GM23338 (cell line): ENCODE measurements at regions not wholly inside any gene's neighbourhood (a gene's known extent, or its start where the extent isn't known, plus 50 kb on each side); places are given as distances from the start of the nearest gene placed in this dataset.

Experiments used
- ATAC-seq: fragments of 200-7000 bp; cut with Tn5 transposase; 3 replicates; pipeline ENCODE4 v1.9.1; 2020
- DNase-seq: peaks from one replicate; pipeline ENCODE4 v3.0.0-alpha.2; 2015; ENCODE audit warnings: low spot score
- H2AFZ ChIP-seq: fragments of 200-600 bp; sonication (generic); 2 replicates; pipeline ENCODE4 v1.8.0; 2016; ENCODE audit warnings: antibody characterized with exemption, mild to moderate bottlenecking, moderate library complexity
- H3F3A ChIP-seq: fragments of 200-600 bp; sonication (generic); replicated peaks from 2 replicates; pipeline ENCODE4 v1.8.0; 2017; ENCODE audit warnings: antibody characterized with exemption, mixed run types, low read depth
- H3K27ac ChIP-seq: fragments of 200-600 bp; sonication (generic); 2 replicates; pipeline ENCODE4 v1.6.1; 2016; ENCODE audit warnings: low read depth
- H3K27me3 ChIP-seq: fragments of 200-600 bp; sonication (generic); 2 replicates; pipeline ENCODE4 v1.8.0; 2016; ENCODE audit warnings: mild to moderate bottlenecking, mixed run types, moderate library complexity; ENCODE audit not compliant: insufficient read depth
- H3K36me3 ChIP-seq: fragments of 200-600 bp; sonication (generic); 2 replicates; pipeline ENCODE4 v1.8.0; 2016; ENCODE audit warnings: mild to moderate bottlenecking; ENCODE audit not compliant: insufficient read depth
- H3K4me1 ChIP-seq: fragments of 200-600 bp; sonication (generic); 2 replicates; pipeline ENCODE4 v1.8.0; 2016; ENCODE audit warnings: mild to moderate bottlenecking, moderate library complexity; ENCODE audit not compliant: insufficient read depth
- H3K4me2 ChIP-seq: fragments of 200-600 bp; sonication (generic); 2 replicates; pipeline ENCODE4 v1.7.1; 2017; ENCODE audit warnings: mixed run types
- H3K4me3 ChIP-seq: fragments of 200-600 bp; sonication (generic); 2 replicates; pipeline ENCODE4 v1.6.1; 2016; ENCODE audit warnings: mixed run types
- H3K79me2 ChIP-seq: fragments of 200-600 bp; sonication (generic); replicated peaks from 2 replicates; pipeline ENCODE4 v1.8.0; 2017; ENCODE audit warnings: mild to moderate bottlenecking; ENCODE audit not compliant: insufficient read depth
- H3K9me2 ChIP-seq: fragments of 200-600 bp; sonication (generic); 2 replicates; pipeline ENCODE4 v1.8.0; 2017; ENCODE audit not compliant: insufficient read depth
- H4K20me1 ChIP-seq: fragments of 200-600 bp; sonication (generic); replicated peaks from 2 replicates; pipeline ENCODE4 v1.8.0; 2017; ENCODE audit warnings: mild to moderate bottlenecking; ENCODE audit not compliant: insufficient read depth
- H3K27ac Mint-ChIP-seq: 2 replicates; pipeline ENCODE4 v1.8.0; 2020; ENCODE audit warnings: inconsistent platforms, mild to moderate bottlenecking, moderate library complexity, mixed read lengths
- H3K27me3 Mint-ChIP-seq: 3 replicates; pipeline ENCODE4 v1.8.0; 2022; ENCODE audit warnings: low read depth, mild to moderate bottlenecking, moderate library complexity, mixed read lengths, inconsistent platforms; ENCODE audit not compliant: insufficient read depth, poor library complexity
- H3K36me3 Mint-ChIP-seq: 3 replicates; pipeline ENCODE4 v1.8.0; 2021; ENCODE audit warnings: low read depth, mild to moderate bottlenecking, inconsistent platforms, moderate library complexity, mixed read lengths
- H3K4me1 Mint-ChIP-seq: 3 replicates; pipeline ENCODE4 v1.8.0; 2020; ENCODE audit warnings: mild to moderate bottlenecking, inconsistent platforms, mixed read lengths
- H3K4me3 Mint-ChIP-seq: 3 replicates; pipeline ENCODE4 v1.8.0; 2021; ENCODE audit warnings: moderate library complexity, mild to moderate bottlenecking, inconsistent platforms, mixed read lengths
- H3K9me3 Mint-ChIP-seq: 3 replicates; pipeline ENCODE4 v1.8.0; 2020; ENCODE audit warnings: moderate library complexity, mild to moderate bottlenecking, inconsistent platforms, mixed read lengths
- CREB1 ChIP-seq: fragments of 250-450 bp; sonication (Bioruptor Pico); IDR thresholded peaks from 2 replicates; pipeline ENCODE4 v1.5.0; 2020; ENCODE audit warnings: low read depth, mild to moderate bottlenecking, moderate library complexity
- EZH2 ChIP-seq: fragments of 200-600 bp; sonication (generic); IDR thresholded peaks from one replicate; pipeline ENCODE4 v1.8.0; 2017; ENCODE audit warnings: antibody characterized with exemption, mild to moderate bottlenecking, low read depth; ENCODE audit not compliant: unreplicated experiment
- EZH2phosphoT487 ChIP-seq: fragments of 200-600 bp; sonication (generic); IDR thresholded peaks from one replicate; pipeline ENCODE4 v1.8.1; 2018; ENCODE audit warnings: antibody characterized with exemption; ENCODE audit not compliant: unreplicated experiment
- JUNB ChIP-seq: IDR thresholded peaks from one replicate; pipeline ENCODE4 v1.6.1; 2016; ENCODE audit warnings: antibody characterized with exemption; ENCODE audit not compliant: unreplicated experiment
- NANOG ChIP-seq: IDR thresholded peaks from 2 replicates; pipeline ENCODE4 v1.6.1; 2016; ENCODE audit warnings: antibody characterized with exemption, borderline replicate concordance
- POLR2AphosphoS5 ChIP-seq: IDR thresholded peaks from 2 replicates; pipeline ENCODE4 v1.6.1; 2016; ENCODE audit warnings: antibody characterized with exemption, low read depth
- REST ChIP-seq: IDR thresholded peaks from one replicate; pipeline ENCODE4 v1.6.1; 2018; ENCODE audit warnings: antibody characterized with exemption; ENCODE audit not compliant: unreplicated experiment
- STAT1 ChIP-seq: IDR thresholded peaks from one replicate; pipeline ENCODE4 v1.6.1; 2016; ENCODE audit warnings: antibody characterized with exemption; ENCODE audit not compliant: unreplicated experiment
- ZNF331 ChIP-seq: fragments of 250-450 bp; sonication (Bioruptor Pico); IDR thresholded peaks from 2 replicates; pipeline ENCODE4 v1.5.0; 2020; ENCODE audit warnings: low read depth, mild to moderate bottlenecking, moderate library complexity
- TF ChIP-seq, protein P1 (sequence below): fragments of 250-450 bp; sonication (Bioruptor Pico); IDR thresholded peaks from 2 replicates; pipeline ENCODE4 v1.5.0; 2020; ENCODE audit warnings: mild to moderate bottlenecking, moderate library complexity
- TF ChIP-seq, protein P2 (sequence below), 2 experiments: fragments of 200-600 bp in 1 of 2; sonication (generic) in 1 of 2; conservative IDR thresholded peaks; 2 replicates each; pipeline versions ENCODE4 v1.5.1 to v1.6.1; 2016 to 2017; ENCODE audit warnings: antibody characterized with exemption in 2 of 2, low read depth in 2 of 2, mild to moderate bottlenecking in 2 of 2, moderate library complexity in 1 of 2

DNA sequence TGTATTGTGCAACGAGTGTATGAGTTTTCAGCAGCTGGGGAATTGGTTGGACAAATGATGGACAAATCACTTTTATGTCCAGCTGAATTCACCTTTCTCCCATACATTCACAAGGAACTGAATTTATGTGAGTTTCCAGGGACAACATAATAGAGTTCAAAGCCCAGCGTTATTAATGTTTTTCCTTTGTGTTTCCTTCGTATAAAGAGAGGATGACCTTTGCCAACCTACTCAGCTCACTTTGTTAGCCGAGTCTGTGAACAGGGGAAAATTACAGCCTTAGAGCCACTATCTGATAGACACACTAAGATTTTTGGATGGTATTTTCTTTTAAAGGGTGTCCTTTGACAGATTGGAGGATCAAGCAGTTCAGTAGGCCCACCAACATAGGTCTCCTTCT, 352.5 kb downstream of the KIF4B start:
- Histone ChIP-seq H3K27ac (no peak overlapping the region), H4K20me1 (no peaks in the 10 kb centered on the region), H3K79me2 (no peaks in the 10 kb centered on the region), H3K27me3 (no peaks in the 10 kb centered on the region), H3K4me3 (no peak overlapping the region), H3F3A (no peaks in the 10 kb centered on the region), H2AFZ (no peak overlapping the region), H3K36me3 (no peaks in the 10 kb centered on the region), H3K4me2 (no peak overlapping the region), H3K9me2 (no peaks in the 10 kb centered on the region), H3K4me1 (0 out of 2 replicates have a peak, but pooled peaks cover 9% of the 10 kb centered on the region)
- peaks cover 2% of the 10 kb centered on the region for H3K27me3 Mint-ChIP-seq
- no peak overlapping the region for H3K27ac Mint-ChIP-seq
- no peak overlapping the region for H3K4me3 Mint-ChIP-seq
- no peak for ATAC-seq
- no peak for TF ChIP-seq STAT1
- TF ChIP-seq JUNB: no peak
- TF ChIP-seq REST: no peak
- DNase-seq: no peak
- H3K9me3 Mint-ChIP-seq: no peaks in the 10 kb centered on the region
- H3K36me3 Mint-ChIP-seq: no peaks in the 10 kb centered on the region
- peaks cover 13% of the 10 kb centered on the region for H3K4me1 Mint-ChIP-seq

DNA sequence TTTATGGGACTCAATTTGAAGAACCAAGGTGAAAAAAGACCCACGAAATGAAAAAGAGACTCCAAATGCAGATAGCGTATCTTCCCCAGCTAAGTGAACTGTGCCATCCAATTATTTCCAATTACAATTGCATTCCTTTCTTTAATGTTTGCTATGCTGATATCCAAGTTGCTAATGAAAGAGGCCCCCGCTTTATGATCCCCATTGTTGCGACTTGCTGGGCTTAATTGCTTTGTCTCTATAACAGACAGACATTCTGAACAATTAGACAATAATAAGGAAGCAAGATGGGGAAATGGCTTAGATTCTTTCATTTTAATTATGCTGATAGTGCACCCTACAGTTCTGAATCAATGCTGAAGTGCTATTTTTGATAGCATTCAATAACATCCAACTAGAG, 354.3 kb downstream of the KIF4B start:
- Histone ChIP-seq H3K27ac (no peak overlapping the region), H3K4me1 (0 out of 2 replicates have a peak, but pooled peaks cover 9% of the 10 kb centered on the region), H3K27me3 (no peaks in the 10 kb centered on the region), H4K20me1 (no peaks in the 10 kb centered on the region), H3K4me2 (no peak overlapping the region), H3K36me3 (no peaks in the 10 kb centered on the region), H3K9me2 (no peaks in the 10 kb centered on the region), H2AFZ (no peak overlapping the region), H3K79me2 (no peaks in the 10 kb centered on the region), H3K4me3 (no peak overlapping the region), H3F3A (no peaks in the 10 kb centered on the region)
- Mint-ChIP-seq H3K4me3 (no peak overlapping the region), H3K27me3 (peaks cover 2% of the 10 kb centered on the region), H3K4me1 (peaks cover 13% of the 10 kb centered on the region), H3K27ac (0 out of 2 replicates have a peak overlapping the region, but pooled peaks have one; percentile 8), H3K9me3 (no peaks in the 10 kb centered on the region), H3K36me3 (no peaks in the 10 kb centered on the region)
- DNase-seq (no peak), ATAC-seq (no peak)
- TF ChIP-seq EZH2phosphoT487 (no peak), EZH2 (no peak), NANOG (no peak), CREB1 (no peak), JUNB (no peak), ZNF331 (CRISPR knock-in tag) (no peak), STAT1 (no peak), POLR2AphosphoS5 (no peak)
- TF ChIP-seq, protein P1, sequence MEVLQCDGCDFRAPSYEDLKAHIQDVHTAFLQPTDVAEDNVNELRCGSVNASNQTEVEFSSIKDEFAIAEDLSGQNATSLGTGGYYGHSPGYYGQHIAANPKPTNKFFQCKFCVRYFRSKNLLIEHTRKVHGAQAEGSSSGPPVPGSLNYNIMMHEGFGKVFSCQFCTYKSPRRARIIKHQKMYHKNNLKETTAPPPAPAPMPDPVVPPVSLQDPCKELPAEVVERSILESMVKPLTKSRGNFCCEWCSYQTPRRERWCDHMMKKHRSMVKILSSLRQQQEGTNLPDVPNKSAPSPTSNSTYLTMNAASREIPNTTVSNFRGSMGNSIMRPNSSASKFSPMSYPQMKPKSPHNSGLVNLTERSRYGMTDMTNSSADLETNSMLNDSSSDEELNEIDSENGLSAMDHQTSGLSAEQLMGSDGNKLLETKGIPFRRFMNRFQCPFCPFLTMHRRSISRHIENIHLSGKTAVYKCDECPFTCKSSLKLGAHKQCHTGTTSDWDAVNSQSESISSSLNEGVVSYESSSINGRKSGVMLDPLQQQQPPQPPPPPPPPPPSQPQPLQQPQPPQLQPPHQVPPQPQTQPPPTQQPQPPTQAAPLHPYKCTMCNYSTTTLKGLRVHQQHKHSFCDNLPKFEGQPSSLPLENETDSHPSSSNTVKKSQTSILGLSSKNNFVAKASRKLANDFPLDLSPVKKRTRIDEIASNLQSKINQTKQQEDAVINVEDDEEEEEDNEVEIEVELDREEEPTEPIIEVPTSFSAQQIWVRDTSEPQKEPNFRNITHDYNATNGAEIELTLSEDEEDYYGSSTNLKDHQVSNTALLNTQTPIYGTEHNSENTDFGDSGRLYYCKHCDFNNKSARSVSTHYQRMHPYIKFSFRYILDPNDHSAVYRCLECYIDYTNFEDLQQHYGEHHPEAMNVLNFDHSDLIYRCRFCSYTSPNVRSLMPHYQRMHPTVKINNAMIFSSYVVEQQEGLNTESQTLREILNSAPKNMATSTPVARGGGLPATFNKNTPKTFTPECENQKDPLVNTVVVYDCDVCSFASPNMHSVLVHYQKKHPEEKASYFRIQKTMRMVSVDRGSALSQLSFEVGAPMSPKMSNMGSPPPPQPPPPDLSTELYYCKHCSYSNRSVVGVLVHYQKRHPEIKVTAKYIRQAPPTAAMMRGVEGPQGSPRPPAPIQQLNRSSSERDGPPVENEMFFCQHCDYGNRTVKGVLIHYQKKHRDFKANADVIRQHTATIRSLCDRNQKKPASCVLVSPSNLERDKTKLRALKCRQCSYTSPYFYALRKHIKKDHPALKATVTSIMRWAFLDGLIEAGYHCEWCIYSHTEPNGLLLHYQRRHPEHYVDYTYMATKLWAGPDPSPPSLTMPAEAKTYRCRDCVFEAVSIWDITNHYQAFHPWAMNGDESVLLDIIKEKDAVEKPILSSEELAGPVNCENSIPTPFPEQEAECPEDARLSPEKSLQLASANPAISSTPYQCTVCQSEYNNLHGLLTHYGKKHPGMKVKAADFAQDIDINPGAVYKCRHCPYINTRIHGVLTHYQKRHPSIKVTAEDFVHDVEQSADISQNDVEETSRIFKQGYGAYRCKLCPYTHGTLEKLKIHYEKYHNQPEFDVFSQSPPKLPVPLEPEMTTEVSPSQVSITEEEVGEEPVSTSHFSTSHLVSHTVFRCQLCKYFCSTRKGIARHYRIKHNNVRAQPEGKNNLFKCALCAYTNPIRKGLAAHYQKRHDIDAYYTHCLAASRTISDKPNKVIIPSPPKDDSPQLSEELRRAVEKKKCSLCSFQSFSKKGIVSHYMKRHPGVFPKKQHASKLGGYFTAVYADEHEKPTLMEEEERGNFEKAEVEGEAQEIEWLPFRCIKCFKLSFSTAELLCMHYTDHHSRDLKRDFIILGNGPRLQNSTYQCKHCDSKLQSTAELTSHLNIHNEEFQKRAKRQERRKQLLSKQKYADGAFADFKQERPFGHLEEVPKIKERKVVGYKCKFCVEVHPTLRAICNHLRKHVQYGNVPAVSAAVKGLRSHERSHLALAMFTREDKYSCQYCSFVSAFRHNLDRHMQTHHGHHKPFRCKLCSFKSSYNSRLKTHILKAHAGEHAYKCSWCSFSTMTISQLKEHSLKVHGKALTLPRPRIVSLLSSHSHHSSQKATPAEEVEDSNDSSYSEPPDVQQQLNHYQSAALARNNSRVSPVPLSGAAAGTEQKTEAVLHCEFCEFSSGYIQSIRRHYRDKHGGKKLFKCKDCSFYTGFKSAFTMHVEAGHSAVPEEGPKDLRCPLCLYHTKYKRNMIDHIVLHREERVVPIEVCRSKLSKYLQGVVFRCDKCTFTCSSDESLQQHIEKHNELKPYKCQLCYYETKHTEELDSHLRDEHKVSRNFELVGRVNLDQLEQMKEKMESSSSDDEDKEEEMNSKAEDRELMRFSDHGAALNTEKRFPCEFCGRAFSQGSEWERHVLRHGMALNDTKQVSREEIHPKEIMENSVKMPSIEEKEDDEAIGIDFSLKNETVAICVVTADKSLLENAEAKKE (CRISPR knock-in tag): no peak
- TF ChIP-seq, protein P2, sequence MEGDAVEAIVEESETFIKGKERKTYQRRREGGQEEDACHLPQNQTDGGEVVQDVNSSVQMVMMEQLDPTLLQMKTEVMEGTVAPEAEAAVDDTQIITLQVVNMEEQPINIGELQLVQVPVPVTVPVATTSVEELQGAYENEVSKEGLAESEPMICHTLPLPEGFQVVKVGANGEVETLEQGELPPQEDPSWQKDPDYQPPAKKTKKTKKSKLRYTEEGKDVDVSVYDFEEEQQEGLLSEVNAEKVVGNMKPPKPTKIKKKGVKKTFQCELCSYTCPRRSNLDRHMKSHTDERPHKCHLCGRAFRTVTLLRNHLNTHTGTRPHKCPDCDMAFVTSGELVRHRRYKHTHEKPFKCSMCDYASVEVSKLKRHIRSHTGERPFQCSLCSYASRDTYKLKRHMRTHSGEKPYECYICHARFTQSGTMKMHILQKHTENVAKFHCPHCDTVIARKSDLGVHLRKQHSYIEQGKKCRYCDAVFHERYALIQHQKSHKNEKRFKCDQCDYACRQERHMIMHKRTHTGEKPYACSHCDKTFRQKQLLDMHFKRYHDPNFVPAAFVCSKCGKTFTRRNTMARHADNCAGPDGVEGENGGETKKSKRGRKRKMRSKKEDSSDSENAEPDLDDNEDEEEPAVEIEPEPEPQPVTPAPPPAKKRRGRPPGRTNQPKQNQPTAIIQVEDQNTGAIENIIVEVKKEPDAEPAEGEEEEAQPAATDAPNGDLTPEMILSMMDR (conservative IDR thresholded peaks at IDR 0.05; ENCODE audit: low read depth in 2 of 2): no peak
